SK-N-SH treated with all-trans-retinoic acid at 6 μM for 48 hours (cell line): ENCODE measurements at regions not wholly inside any gene's neighbourhood (a gene's known extent, or its start where the extent isn't known, plus 50 kb on each side); places are given as distances from the start of the nearest gene placed in this dataset.

Experiments used
- PPARA ChIP-seq: fragments of 250-450 bp; sonication (Bioruptor Pico); IDR thresholded peaks from 2 replicates; pipeline ENCODE4 v1.5.0; 2020; ENCODE audit warnings: mild to moderate bottlenecking, borderline replicate concordance
- TF ChIP-seq, protein P1 (sequence below): fragments of 250-450 bp; sonication (Bioruptor Pico); IDR thresholded peaks from 2 replicates; pipeline ENCODE4 v1.5.1; 2020; ENCODE audit warnings: low read depth, mild to moderate bottlenecking, moderate library complexity

DNA sequence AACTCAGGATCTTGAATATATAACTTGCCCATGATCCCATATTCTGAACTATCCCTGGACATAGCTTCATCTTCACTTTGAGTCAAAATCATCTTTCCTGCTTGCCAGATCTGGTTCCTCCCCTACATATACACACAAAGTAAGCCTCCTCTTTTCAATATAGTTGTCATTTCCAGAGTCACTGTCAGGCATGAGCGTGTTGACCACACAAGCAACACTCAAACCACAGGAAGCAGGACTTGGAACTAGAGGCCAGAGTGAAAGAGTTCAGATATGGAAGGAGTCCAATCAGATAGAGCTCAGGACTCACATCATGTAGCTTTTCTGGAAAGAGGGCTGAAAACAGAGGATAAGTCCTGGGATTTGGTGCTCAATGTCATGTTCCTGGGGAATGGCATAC, 1140.6 kb downstream of the BCL11B start:
- TF ChIP-seq, protein P1, sequence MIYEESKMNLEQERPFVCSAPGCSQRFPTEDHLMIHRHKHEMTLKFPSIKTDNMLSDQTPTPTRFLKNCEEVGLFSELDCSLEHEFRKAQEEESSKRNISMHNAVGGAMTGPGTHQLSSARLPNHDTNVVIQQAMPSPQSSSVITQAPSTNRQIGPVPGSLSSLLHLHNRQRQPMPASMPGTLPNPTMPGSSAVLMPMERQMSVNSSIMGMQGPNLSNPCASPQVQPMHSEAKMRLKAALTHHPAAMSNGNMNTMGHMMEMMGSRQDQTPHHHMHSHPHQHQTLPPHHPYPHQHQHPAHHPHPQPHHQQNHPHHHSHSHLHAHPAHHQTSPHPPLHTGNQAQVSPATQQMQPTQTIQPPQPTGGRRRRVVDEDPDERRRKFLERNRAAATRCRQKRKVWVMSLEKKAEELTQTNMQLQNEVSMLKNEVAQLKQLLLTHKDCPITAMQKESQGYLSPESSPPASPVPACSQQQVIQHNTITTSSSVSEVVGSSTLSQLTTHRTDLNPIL, result no peak
- TF ChIP-seq PPARA (CRISPR knock-in tag), result no peak
